GM18873 (cell line): ENCODE measurements at regions not wholly inside any gene's neighbourhood (a gene's known extent, or its start where the extent isn't known, plus 50 kb on each side); places are given as distances from the start of the nearest gene placed in this dataset.
"Not testable (repeated sequence)": the region's sequence is repeated elsewhere in the genome, so short reads cannot be mapped to it uniquely, and the experiment has no call there.

ENCODE experiments used
- ATAC-seq: cut with Tn5 transposase; IDR thresholded peaks from one replicate; pipeline ENCODE4 v1.9.1; 2021; ENCODE audit warnings: mild to moderate bottlenecking, moderate library complexity, moderate number of reproducible peaks; ENCODE audit not compliant: unreplicated experiment, low FRiP score

DNA sequence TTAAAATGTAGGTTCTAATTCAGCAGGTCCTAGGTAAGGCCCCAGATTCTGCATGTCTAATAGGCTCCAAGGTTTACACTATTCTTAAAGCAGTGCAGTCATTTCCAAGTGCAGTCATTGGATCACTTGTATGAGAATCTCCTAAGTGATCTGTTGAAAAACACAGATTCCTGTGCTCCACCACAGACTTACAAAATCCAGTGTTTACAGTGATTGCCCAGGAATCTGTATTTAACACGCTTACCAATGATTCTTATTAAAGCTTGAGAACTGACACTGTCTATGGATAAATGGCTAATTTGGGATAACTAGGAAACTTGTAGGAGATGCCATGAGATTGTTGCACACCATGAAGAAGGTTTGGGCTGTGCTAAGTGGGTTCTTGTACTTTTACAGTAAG, 104.6 kb upstream of the PLEKHG1 start:
- ATAC-seq, result no peak

DNA sequence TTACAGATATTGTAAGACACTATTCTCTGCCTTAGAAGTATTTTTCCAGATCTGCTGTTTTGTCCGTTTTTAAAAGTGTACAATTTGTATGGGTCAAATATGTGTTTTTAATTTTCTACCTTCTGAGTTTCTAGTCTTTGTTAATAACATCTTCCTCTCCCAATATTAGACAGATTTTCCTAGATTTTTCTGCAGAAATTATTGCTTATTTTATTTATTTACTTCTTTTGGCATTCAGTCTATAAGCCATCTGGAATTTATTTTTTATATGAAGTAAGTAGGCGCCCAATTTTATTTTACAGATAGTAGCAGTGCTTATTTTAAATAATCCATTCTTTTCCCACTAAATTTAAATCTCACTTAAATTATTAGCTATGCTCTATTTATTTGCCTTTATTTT, 103.1 kb upstream of the PLEKHG1 start:
- ATAC-seq, result no peak

DNA sequence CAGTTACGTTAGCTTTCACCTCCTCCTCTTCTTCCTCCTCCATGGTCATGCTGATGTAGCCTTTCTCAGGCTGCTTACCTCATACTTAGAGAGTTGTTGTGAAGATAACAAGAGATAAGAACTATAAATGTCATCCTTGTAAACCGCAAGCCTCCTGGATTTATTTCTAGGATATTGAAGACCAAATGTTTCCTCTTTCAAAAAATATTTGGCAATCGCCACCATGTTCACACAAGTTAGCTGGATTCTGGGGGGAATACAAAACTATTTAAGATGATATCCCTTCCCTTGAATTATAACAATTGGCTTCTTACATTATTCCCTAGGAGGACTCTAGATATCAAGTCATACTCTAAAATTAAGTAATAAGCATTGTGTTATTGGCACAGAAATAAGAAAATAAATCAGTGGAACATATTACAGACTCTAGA, 99.8 kb upstream of the PLEKHG1 start:
- ATAC-seq, result no peak

DNA sequence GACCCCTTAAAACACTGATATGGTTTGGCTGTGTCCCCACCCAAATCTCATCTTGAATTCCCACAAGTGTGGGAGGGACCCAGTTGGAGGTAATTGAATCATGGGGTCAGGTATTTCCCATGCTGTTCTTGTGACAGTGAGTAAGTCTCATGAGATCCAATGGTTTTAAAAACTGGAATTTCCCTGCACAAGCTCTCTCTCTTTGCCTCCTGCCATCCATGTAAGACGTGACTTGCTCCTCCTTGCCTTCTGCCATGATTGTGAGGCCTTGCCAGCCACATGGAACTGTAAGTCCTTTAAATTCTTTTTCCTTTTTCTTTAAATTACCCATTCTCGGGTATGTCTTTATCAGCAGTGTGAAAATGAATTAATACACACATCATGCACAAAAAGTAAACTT, 99.1 kb upstream of the PLEKHG1 start:
- ATAC-seq, result not testable (repeated sequence)

DNA sequence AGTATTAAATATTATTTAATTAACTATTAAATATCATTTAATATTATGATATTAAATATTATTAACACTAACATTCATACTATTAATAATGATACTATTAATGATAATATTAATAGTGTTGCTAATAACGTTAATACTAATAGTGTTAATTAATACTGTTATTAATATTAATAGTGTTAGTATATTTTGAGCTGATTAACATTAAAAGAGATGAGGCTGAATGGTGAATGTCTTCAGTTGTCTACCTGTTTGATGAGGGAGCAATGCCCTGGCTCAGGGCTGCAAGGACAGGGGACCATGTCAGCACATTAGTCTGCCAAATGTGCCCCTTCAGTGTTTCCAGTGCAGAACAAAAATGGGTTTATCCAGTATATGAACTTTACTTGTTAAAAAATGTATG, 96.6 kb upstream of the PLEKHG1 start:
- no peak for ATAC-seq

DNA sequence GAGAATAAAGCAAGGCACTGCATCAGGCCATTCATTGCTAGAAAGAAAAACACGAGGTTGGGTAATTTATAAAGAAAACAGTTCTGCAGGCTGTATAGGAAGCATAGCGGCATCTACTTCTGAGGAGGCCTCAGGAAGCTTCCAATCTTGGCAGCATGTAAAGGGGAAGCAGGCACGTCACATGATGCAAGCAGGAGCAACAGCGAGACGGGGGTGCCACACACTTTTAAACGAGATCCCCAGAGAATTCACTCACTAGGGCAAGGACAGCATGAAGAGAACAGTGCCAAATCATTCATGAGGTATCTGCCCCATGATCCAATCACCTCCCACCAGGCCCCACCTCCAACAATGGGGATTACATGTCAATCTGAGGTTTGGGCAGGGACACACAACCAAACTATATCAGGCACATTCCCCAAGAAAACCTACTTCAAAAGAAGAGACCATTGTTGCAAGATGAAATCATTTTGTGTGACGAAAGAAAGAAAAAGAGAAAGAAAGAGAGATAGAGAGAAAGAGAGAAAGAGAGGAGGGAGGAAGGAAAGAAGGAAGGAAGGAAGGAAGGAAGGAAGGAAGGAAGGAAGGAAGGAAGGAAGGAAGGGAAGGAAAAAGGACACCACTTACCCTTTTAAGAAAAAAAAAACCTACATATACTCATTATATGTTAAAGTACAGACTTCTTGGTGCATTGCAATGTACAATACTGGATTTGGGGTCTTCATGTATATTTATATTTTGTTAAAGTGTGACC, 95.9 kb upstream of the PLEKHG1 start:
- ATAC-seq, result no peak

DNA sequence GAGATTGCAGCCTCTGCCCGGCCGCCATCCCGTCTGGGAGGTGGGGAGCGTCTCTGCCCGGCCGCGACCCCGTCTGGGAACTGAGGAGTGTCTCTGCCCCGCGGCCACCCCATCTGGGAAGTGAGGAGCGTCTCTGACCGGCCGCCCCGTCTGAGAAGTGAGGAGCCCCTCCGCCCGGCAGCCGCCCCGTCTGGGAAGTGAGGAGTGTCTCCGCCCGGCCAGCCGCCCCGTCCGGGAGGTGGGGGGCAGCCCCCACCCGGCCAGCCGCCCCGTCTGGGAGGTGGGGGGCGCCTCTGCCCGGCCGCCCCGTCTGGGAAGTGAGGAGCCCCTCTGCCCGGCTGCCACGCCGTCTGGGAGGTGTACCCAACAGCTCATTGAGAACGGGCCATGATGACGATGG, 92.3 kb upstream of the PLEKHG1 start:
- ATAC-seq, result not testable (repeated sequence)

DNA sequence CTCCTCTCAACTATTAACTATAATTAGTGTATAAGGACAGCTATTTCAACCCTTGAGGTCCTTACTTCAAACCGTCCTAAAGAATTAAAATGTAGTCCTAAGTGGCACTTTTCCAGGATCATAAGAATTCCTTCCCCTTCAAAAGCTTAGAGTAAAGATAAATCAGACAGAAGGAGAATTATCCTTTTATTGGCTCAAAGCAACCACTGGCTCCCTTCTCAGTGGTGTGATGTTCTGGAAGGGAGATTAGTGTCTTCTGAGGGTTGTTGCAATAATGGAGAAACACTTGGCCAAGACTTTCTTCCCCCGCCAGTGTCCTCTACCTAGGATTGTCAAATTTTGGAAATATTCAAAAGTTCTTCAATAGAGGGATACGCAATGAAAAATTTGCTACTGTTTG, 89.1 kb upstream of the PLEKHG1 start:
- ATAC-seq, result no peak

DNA sequence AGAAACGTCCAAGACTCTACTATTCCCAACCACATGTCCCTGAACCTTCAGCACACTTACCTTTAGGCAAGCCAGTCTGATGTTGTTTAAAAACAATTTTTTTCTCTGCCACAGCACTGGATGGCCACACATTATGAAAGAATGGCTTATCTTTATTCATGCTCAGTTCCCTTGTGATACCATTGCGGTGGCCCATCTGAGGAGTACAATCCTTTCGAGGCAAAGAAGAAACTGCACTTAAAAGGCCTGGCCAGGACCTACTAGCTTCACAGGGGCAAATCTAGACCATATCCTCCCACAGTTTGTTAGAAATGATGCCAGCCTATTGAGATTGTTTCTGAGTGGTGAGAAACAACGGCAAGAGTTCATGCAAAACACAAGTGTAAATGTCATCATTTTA, 88.4 kb upstream of the PLEKHG1 start:
- ATAC-seq, result no peak

DNA sequence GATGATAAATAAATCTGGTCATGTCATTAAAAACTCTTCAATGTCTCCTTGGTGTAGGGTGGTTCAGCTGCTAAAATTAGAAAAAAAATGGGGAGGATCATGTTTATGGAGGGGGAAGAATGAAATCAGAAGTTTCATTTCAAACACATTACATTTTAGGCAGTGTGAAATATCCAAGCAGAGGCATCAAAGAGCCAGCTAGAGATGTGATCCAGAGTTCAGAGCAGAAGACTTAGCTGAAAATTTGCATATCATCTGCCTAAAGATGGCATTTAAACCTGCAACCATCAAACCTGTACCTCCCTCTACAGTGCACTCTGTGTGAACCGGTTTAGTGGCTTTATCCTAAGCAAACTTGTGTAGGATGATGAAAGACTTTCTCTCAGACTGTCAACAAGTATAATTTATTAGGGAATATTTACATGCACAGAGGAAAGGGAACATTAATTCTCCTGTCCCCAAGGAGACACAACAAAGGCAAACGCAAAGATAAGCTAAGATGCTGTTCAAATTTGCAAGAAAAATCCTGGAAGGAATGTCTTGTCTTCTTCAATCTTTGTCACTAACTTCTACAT, 84.8 kb upstream of the PLEKHG1 start:
- no peak for ATAC-seq

DNA sequence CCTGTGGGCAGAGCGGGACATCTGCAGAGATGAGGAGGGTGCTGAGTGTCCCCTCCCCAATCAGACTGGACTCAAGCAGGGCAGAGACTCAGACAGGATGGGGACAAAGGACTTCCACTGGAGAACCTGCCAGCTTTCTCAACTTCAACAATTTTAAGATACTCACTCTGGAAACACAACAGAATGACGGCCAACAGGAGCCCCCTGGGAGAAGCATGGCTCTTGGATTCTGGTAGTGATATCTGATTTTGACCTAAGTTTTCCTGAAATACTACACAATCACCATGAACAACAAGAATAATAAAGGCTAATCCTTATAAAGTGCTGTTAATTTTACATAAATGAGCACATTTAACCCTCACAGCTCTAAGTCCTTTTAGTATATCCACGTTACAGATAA, 83.5 kb upstream of the PLEKHG1 start:
- no peak for ATAC-seq

DNA sequence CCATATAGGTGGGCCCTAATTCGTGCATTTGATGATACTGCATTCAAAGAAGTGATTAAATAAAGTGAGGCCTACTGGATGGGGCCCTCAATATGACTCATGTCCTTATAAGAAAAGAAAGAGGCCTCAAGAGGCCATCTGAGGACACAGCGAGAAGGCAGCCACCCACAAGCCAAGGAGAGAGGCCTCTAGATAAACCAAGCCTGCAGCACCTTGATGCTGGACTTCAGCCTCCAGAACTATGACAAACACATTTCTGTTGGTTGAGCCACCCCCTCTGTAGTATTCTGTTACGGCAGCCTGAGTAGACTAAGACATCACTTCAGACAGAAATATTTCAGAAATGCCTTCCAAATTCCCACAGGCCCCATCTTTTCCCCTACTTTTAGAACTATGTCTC, 82.5 kb upstream of the PLEKHG1 start:
- ATAC-seq, result no peak

DNA sequence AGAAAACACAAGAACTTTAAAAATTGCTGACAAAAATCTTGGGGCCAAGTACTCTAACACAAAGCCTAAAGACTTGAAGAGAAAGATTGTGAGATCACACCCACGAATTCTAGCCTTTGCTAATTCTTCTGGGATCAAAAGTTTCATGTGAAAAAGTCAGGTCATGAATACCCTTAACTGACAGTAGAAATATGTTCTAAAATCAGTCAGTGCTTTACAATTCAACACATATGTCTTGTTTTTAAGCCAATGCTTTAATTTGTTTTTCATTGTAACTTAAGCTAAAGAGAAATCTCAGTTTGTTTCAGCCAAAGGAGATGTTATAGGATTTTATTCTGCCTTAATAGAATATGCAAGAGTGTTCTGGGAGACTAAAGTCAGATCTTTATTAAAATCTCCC, 78.2 kb upstream of the PLEKHG1 start:
- no peak for ATAC-seq

DNA sequence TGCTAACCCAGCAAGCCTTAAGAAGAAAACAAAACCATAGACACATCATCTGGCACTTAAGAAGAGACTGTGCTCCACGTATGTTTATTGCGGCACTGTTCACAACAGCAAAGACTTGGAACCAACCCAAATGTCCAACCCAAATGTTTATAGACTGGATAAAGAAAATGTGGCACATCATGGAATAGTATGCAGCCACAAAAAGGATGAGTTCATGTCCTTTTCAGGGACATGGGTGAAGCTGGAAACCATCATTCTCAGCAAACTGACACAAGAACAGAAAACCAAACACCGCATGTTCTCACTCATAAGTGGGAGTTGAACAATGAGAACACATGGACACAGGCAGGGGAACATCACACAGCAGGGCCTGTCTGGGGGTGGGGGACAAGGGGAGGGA, 76.5 kb upstream of the PLEKHG1 start:
- ATAC-seq, result not testable (repeated sequence)

DNA sequence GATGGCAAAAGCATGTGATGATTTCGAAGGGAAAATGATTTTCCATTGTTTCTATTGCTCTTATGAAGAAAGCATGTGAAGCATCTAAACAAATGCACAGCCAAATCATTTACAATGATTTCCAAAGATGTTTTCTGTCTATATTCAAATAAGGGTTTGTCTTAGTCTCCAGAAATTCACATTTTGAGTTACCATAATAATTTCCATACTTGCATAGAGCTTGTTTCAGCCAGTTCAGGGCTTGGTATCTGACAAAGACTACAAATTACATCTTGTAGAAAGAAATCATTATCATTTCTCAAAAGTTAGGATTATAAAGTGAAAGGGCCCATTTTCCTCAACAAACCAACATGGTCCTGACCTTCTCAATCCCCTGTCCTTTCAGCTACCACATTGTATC, 74.4 kb upstream of the PLEKHG1 start:
- no peak for ATAC-seq

DNA sequence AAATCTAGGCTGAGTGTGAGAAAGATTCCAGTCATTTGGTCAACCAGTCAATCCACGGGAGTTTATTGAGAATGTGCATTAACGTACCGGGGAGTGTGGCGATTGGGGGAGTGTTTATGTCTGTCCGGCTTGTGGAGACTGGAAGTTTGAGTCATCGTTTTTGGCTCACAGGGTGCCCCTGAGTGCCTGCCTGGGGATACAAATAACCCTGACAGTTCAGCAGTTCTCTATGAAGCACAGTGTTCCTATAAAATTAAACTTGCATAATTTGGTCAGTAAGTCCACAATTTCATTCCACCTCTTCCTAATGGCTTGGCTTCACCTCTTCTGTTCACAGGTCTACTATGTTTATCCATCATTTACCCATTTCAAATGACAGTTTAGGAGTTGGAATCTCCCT, 72.6 kb upstream of the PLEKHG1 start:
- no peak for ATAC-seq

DNA sequence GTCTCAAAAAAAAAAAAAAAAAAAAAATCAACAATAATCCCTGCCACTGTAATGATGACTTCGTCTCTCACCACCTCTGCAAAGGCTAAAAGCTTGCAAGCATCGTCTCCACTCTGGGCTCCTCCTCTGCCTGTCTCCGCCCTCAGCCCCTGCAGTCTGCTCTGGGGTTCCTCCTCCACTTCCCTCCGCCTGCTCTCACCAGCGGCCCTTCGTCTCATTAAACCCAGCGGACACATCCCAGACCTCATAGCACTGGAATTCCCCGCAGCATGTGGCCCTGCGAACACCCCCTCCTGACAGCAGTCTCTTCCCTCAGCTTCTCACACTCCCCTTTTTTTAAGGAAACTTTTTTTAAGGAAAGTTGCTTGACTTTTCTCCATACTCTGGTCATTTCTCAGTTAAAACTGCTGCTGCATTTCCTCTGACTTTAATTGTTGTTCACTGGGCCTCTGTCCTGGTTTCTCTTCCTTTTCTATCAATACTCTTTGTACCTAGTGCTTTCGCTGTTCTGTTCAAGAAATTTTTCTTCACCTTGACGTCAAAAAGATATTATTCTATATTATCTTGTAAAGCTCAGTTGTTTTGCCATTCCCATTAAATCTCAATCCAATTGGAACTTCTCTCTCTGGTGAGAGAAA, 70.9 kb upstream of the PLEKHG1 start:
- no peak for ATAC-seq

DNA sequence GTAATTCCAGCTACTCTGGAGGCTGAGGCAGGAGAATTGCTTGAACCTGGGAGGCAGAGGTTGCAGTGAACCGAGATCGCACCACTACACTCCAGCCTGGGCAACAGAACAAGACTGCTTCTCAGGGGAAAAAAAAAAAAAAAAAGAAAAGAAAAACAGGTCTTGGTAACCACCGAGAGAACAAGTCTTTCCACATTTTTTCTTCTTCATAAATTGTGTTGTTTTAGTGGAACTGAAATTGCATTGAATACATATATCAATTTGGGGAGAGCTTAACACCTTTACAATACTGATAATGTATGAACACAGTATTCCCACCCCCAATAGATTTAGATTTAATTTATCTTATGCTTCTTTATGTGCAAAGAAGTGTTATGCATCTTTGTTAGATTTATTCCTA, 70.0 kb upstream of the PLEKHG1 start:
- ATAC-seq, result no peak

DNA sequence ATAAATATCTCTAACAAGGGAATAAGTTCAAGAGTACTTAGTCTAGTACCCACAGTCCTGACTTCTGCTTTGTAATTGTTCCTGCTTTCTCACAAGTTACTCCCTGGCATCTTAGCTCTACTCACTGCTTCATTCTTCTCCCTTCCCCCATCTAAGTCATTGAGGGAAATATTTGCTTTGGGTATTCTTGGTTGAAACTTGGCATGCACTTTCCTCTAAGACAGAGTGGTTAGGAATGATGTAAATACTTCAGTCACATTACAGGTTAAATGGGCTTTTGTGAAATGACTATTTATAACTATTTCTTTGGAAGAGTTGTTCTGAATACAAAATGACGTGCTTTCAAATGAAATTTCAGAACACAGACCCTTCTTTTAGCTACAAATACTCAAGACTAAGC, 67.7 kb upstream of the PLEKHG1 start:
- no peak for ATAC-seq

DNA sequence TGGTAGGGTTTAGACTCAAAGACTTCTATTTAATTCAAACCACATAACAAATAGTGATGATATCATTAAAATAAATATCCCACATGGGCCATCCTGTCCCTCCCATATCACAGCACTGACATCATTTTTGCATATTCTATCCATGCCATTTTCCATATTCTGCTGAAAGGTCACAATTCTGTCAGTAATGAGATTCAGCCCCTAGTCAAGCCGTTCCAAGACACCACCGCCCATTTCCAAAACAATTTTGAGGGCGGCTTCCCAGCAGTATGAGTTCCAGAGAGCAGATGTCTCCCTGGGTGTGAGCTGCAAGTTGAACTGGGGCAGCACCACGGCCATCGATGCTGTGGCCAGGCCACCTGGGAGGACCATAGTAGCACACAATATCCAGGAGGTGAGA, 65.1 kb upstream of the PLEKHG1 start:
- ATAC-seq, result no peak

DNA sequence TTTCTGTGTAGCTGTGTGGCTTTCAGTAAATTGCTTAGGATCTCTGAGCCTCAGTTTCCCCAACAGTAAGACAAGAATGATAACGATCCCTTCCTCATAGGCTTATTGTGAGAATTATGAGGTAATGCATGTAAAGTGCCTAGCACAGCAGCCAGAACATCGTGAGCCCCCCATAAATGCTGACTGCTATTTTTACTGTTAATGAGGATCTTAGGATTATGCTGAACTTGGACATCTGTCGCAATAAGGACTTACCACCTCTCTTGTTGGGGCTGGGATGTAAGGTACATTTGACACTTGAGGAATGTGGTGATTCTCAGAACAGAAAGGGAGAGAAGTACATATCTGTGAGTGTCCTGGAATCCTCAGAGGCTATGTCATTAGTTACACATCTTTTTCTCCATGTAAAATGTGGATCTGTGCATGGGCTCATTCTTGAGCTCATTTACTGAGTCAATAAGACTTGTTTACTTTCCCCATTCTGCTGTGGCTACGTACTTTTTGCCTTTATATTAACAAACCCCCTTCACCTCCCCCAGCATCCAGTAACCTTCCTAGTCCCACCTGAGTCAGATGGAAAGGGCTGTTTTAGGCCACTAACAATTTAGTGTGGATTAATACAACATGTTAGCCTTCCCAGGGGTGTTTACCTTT, 64.4 kb upstream of the PLEKHG1 start:
- ATAC-seq, result no peak

DNA sequence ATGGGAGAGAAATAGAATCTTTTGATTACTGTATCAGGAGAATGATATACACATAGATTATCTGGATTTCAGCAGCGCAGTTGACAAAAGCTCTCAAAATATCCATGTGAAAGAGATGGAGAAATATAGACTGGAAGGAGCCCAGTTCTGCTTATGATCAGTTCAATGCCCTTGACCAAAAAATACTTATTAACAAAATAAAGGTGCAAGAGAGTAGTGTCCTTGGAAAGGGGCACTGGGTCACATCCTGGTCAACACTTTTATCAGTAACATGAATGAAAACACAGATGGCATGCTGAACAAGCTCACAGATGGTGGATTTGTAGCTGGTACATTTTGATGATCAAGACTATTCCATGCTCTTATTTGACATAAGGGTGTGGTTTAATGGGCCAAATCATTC, 63.9 kb upstream of the PLEKHG1 start:
- ATAC-seq, result no peak
